H1 (cell line): ENCODE measurements at regions not wholly inside any gene's neighbourhood (a gene's known extent, or its start where the extent isn't known, plus 50 kb on each side); places are given as distances from the start of the nearest gene placed in this dataset.

Source experiments
- CTCF ChIA-PET: fragments of 300-600 bp; sonication (Branson Sonifier 250); formaldehyde crosslinking; loops from one replicate; lab custom pipeline; 2021; ENCODE audit not compliant: partially characterized antibody; lab: Charles Lee
- POLR2A ChIA-PET: fragments of 300-600 bp; sonication (Branson Sonifier 250); formaldehyde crosslinking; loops from one replicate; lab custom pipeline; 2021; ENCODE audit warnings: inconsistent platforms; ENCODE audit not compliant: partially characterized antibody; lab: Charles Lee
- DNase-seq, 2 experiments: peaks; one replicate each; pipeline versions ENCODE4 v3.0.0 to v3.0.0-alpha.2; 2010 to 2022; ENCODE audit warnings: low spot score in 2 of 2, low read depth in 1 of 2, mixed read lengths in 1 of 2
- FAIRE-seq: peaks from 2 replicates; lab custom pipeline; 2011; peaks lifted over from hg19 to GRCh38; lab: Jason Lieb, UNC
- H2AFZ ChIP-seq: 2 replicates; pipeline ENCODE4 v1.8.1; 2012; ENCODE audit warnings: low read length, inconsistent platforms
- H2AK5ac ChIP-seq: 2 replicates; pipeline ENCODE4 v1.6.1; 2013; ENCODE audit warnings: low read depth, low read length
- H2BK120ac ChIP-seq: replicated peaks from 2 replicates; pipeline ENCODE3; 2013; ENCODE audit warnings: low read depth, low read length, inconsistent platforms
- H2BK12ac ChIP-seq: 2 replicates; pipeline ENCODE4 v1.6.1; 2013; ENCODE audit warnings: low read depth, low read length
- H2BK15ac ChIP-seq: 2 replicates; pipeline ENCODE4 v1.6.1; 2013; ENCODE audit warnings: low read length
- H2BK20ac ChIP-seq: 2 replicates; pipeline ENCODE4 v1.6.1; 2013; ENCODE audit warnings: low read length
- H2BK5ac ChIP-seq: 2 replicates; pipeline ENCODE4 v1.6.1; 2013; ENCODE audit warnings: low read depth, low read length
- H3K14ac ChIP-seq: 2 replicates; pipeline ENCODE4 v1.6.1; 2013; ENCODE audit warnings: inconsistent platforms; ENCODE audit not compliant: insufficient read length
- H3K18ac ChIP-seq: 2 replicates; pipeline ENCODE4 v1.6.1; 2013; ENCODE audit warnings: low read length; ENCODE audit errors: extremely low read depth
- H3K23ac ChIP-seq: 2 replicates; pipeline ENCODE4 v1.6.1; 2013; ENCODE audit warnings: inconsistent platforms; ENCODE audit not compliant: insufficient read length
- H3K23me2 ChIP-seq: 2 replicates; pipeline ENCODE4 v1.6.1; 2013; ENCODE audit warnings: low read depth, low read length
- H3K27ac ChIP-seq: 2 replicates; pipeline ENCODE4 v1.6.1; 2011; ENCODE audit warnings: low read depth, low read length, inconsistent platforms
- H3K27me3 ChIP-seq, 4 experiments: replicated peaks in 1 of 4; 1 replicate in 1 of 4; 2 replicates in 3 of 4; pipeline versions ENCODE4 v1.6.1 to v1.8.1; 2011 to 2013; ENCODE audit warnings: low read length in 3 of 4, mild to moderate bottlenecking in 3 of 4, inconsistent platforms in 2 of 4, mixed read lengths in 2 of 4, moderate library complexity in 1 of 4; ENCODE audit not compliant: control insufficient read depth in 3 of 4, insufficient read depth in 3 of 4; ENCODE audit errors: extremely low read depth in 1 of 4
- H3K36me3 ChIP-seq, 4 experiments: 2 replicates each; pipeline versions ENCODE4 v1.6.1 to v1.8.1; 2011 to 2013; ENCODE audit warnings: mild to moderate bottlenecking in 4 of 4, low read length in 3 of 4, moderate library complexity in 2 of 4, control low read depth in 1 of 4, inconsistent platforms in 1 of 4; ENCODE audit not compliant: insufficient read depth in 4 of 4, control insufficient read depth in 2 of 4
- H3K4ac ChIP-seq: replicated peaks from 2 replicates; pipeline ENCODE3; 2013; ENCODE audit warnings: low read length, low read depth, mixed read lengths, inconsistent platforms; ENCODE audit not compliant: insufficient read length
- H3K4me1 ChIP-seq, 4 experiments: replicated peaks in 1 of 4; 1 replicate in 1 of 4; 2 replicates in 3 of 4; pipeline versions ENCODE4 v1.6.1 to v1.8.1; 2011 to 2013; ENCODE audit warnings: low read length in 3 of 4, inconsistent platforms in 2 of 4, mixed read lengths in 1 of 4; ENCODE audit not compliant: insufficient read depth in 4 of 4, control insufficient read depth in 3 of 4
- H3K4me2 ChIP-seq, 2 experiments: 2 replicates each; pipeline versions ENCODE4 v1.6.1 to v1.8.1; 2011 to 2013; ENCODE audit warnings: low read depth in 2 of 2, low read length in 2 of 2, control low read depth in 1 of 2, inconsistent platforms in 1 of 2, mild to moderate bottlenecking in 1 of 2; ENCODE audit not compliant: insufficient read depth in 1 of 2
- H3K4me3 ChIP-seq, 4 experiments: fragments of 200-600, 300-600 bp in 1 of 4; sonication (generic), shearing (Covaris generic), sonication (Bioruptor Twin) in 1 of 4; 2 replicates each; pipeline versions ENCODE4 v1.5.1 to v1.8.1; 2011 to 2016; ENCODE audit warnings: low read length in 4 of 4, low read depth in 3 of 4, control low read depth in 2 of 4, inconsistent platforms in 2 of 4, mild to moderate bottlenecking in 2 of 4, mixed read lengths in 1 of 4, moderate library complexity in 1 of 4; ENCODE audit not compliant: insufficient read depth in 2 of 4; ENCODE audit errors: extremely low read depth in 1 of 4
- H3K56ac ChIP-seq: replicated peaks from 2 replicates; pipeline ENCODE3; 2013; ENCODE audit warnings: low read depth, mild to moderate bottlenecking, mixed read lengths, low read length, inconsistent platforms; ENCODE audit not compliant: insufficient read length
- H3K79me1 ChIP-seq: 2 replicates; pipeline ENCODE4 v1.6.1; 2013; ENCODE audit warnings: low read depth, low read length, control low read depth
- H3K79me2 ChIP-seq, 2 experiments: 2 replicates each; pipeline versions ENCODE4 v1.6.1 to v1.8.1; 2012 to 2013; ENCODE audit warnings: low read length in 2 of 2, mild to moderate bottlenecking in 2 of 2, inconsistent platforms in 1 of 2; ENCODE audit not compliant: insufficient read depth in 2 of 2, control insufficient read depth in 1 of 2
- H3K9ac ChIP-seq, 4 experiments: replicated peaks in 1 of 4; 1 replicate in 1 of 4; 2 replicates in 3 of 4; pipeline versions ENCODE4 v1.6.1 to v1.8.1; 2011 to 2013; ENCODE audit warnings: low read depth in 3 of 4, low read length in 3 of 4, control low read depth in 2 of 4, mild to moderate bottlenecking in 2 of 4, moderate library complexity in 2 of 4, inconsistent platforms in 1 of 4; ENCODE audit errors: extremely low read depth in 1 of 4
- H3K9me3 ChIP-seq, 2 experiments: 2 replicates each; pipeline versions ENCODE4 v1.6.1 to v1.8.1; 2012 to 2013; ENCODE audit warnings: mild to moderate bottlenecking in 2 of 2, moderate library complexity in 2 of 2, control low read depth in 1 of 2, inconsistent platforms in 1 of 2, low read depth in 1 of 2, low read length in 1 of 2, mixed read lengths in 1 of 2; ENCODE audit not compliant: insufficient read depth in 2 of 2
- H4K20me1 ChIP-seq, 2 experiments: replicated peaks in 1 of 2; 2 replicates each; pipeline versions ENCODE3 to v1.8.1; 2011 to 2013; ENCODE audit warnings: inconsistent platforms in 2 of 2, low read length in 2 of 2, mild to moderate bottlenecking in 1 of 2; ENCODE audit not compliant: insufficient read depth in 2 of 2, control insufficient read depth in 1 of 2
- H4K5ac ChIP-seq: 2 replicates; pipeline ENCODE4 v1.6.1; 2013; ENCODE audit warnings: low read length, low read depth, mixed read lengths, inconsistent platforms; ENCODE audit not compliant: insufficient read length
- H4K8ac ChIP-seq: 2 replicates; pipeline ENCODE4 v1.8.0; 2013; ENCODE audit warnings: mild to moderate bottlenecking, moderate library complexity, low read length, inconsistent platforms; ENCODE audit not compliant: insufficient read depth; ENCODE audit errors: extremely low read depth
- H4K91ac ChIP-seq: replicated peaks from 2 replicates; pipeline ENCODE3; 2013; ENCODE audit warnings: low read length, mixed read lengths, inconsistent platforms; ENCODE audit not compliant: insufficient read length
- CHD7 ChIP-seq: fragments of 300-600 bp; sonication (generic); IDR thresholded peaks from 2 replicates; pipeline ENCODE4 v1.7.1; 2012; ENCODE audit warnings: low read length, moderate library complexity, mild to moderate bottlenecking, inconsistent platforms; ENCODE audit not compliant: insufficient replicate concordance
- WGBS, 2 experiments: shearing (Covaris generic) in 1 of 2; methylation state at CpG; one replicate each; pipeline versions ENCODE4 v1.1.6 to v1.1.7; 2013 to 2015; ENCODE audit warnings: low lambda C conversion rate in 2 of 2, mixed read lengths in 2 of 2, inconsistent platforms in 1 of 2, low coverage in 1 of 2, missing lambda C conversion rate in 1 of 2; ENCODE audit not compliant: insufficient replicate concordance in 2 of 2, insufficient coverage in 1 of 2, insufficient read length in 1 of 2; ENCODE audit errors: extremely low coverage in 1 of 2, missing lambda C conversion rate in 1 of 2; 5-methylcytosine and 5-hydroxymethylcytosine counted together

GRCh38 chr12:90883456-90883855, 71.5 kb downstream of the CCER1 start:
- no peaks in the 10 kb centered on the region for H3K4me1 ChIP-seq
- no peaks in the 10 kb centered on the region for H3K27me3 ChIP-seq
- no peak overlapping the region for H2AFZ ChIP-seq
- H3K4me2 ChIP-seq = no peak overlapping the region
- no peaks in the 10 kb centered on the region for H4K20me1 ChIP-seq
- DNase-seq (no peak), FAIRE-seq (no peak)
- H3K9ac ChIP-seq = no peak overlapping the region
- no peaks in the 10 kb centered on the region for H3K9me3 ChIP-seq
- H3K79me2 ChIP-seq = no peaks in the 10 kb centered on the region
- H3K23me2 ChIP-seq = no peaks in the 10 kb centered on the region
- no peak overlapping the region for H3K23ac ChIP-seq
- no peak overlapping the region for H3K27ac ChIP-seq
- H3K79me1 ChIP-seq = no peaks in the 10 kb centered on the region
- H2AK5ac ChIP-seq = no peak overlapping the region
- ChIA-PET POLR2A (no interaction called here), CTCF (no interaction called here)
- H3K18ac ChIP-seq = no peak overlapping the region
- no peak overlapping the region for H2BK5ac ChIP-seq
- no peak overlapping the region for H4K91ac ChIP-seq
- no peak overlapping the region for H3K4ac ChIP-seq
- 67% methylated on average over 4 of the region's 4 CpGs; no CpG with 5 or more reads in 1 of the 2 experiments for WGBS, 2 experiments
- no peak overlapping the region for H3K4me3 ChIP-seq
- no peak overlapping the region for H3K56ac ChIP-seq
- H2BK120ac ChIP-seq = no peak overlapping the region
- no peaks in the 10 kb centered on the region for H3K36me3 ChIP-seq
- H4K8ac ChIP-seq = no peak overlapping the region
- H2BK15ac ChIP-seq = no peak overlapping the region
- H4K5ac ChIP-seq = no peak overlapping the region
- H3K14ac ChIP-seq = no peak overlapping the region
- H2BK12ac ChIP-seq = no peak overlapping the region
- H2BK20ac ChIP-seq = no peak overlapping the region
- no peak for TF ChIP-seq CHD7
